Effector memory CD8-positive, alpha-beta T cell (primary cell): ENCODE measurements at regions not wholly inside any gene's neighbourhood (a gene's known extent, or its start where the extent isn't known, plus 50 kb on each side); places are given as distances from the start of the nearest gene placed in this dataset.

Experiments used
- ATAC-seq: fragments of 150-1000 bp; cut with Tn5 transposase; replicated peaks from 2 replicates; pipeline ENCODE4 v1.10.0; 2021; ENCODE audit warnings: mild to moderate bottlenecking, moderate library complexity
- DNase-seq, 3 experiments: peaks; one replicate each; pipeline ENCODE4 v3.0.0; 2021
- H3K27ac Mint-ChIP-seq, 2 donors: one replicate each; pipeline ENCODE4 v1.8.0; 2022; ENCODE audit warnings: mild to moderate bottlenecking in 2 of 2, mixed read lengths in 2 of 2, moderate library complexity in 2 of 2
- H3K27me3 Mint-ChIP-seq, 2 donors: one replicate each; pipeline ENCODE4 v1.8.0; 2022; ENCODE audit warnings: mixed read lengths in 2 of 2
- H3K36me3 Mint-ChIP-seq: one replicate; pipeline ENCODE4 v1.8.0; 2022; ENCODE audit warnings: mild to moderate bottlenecking, moderate library complexity, mixed read lengths; ENCODE audit not compliant: insufficient read depth
- H3K4me1 Mint-ChIP-seq, 2 donors: one replicate each; pipeline ENCODE4 v1.8.0; 2022; ENCODE audit warnings: low read depth in 2 of 2, mixed read lengths in 2 of 2
- H3K4me3 Mint-ChIP-seq, 2 donors: one replicate each; pipeline ENCODE4 v1.8.0; 2022; ENCODE audit warnings: mild to moderate bottlenecking in 2 of 2, mixed read lengths in 2 of 2, moderate library complexity in 2 of 2
- H3K9me3 Mint-ChIP-seq, 2 donors: one replicate each; pipeline ENCODE4 v1.8.0; 2022; ENCODE audit warnings: mixed read lengths in 2 of 2

- H3K36me3 Mint-ChIP-seq: no peaks in the 10 kb centered on the region
- ATAC-seq: no peak
- no peak for DNase-seq
- H3K4me1 Mint-ChIP-seq: no peaks in the 10 kb centered on the region
- no peak overlapping the region for H3K4me3 Mint-ChIP-seq
- peaks cover 32 to 59% of the 10 kb centered on the region in 2 donors for H3K27me3 Mint-ChIP-seq
- H3K9me3 Mint-ChIP-seq: peaks cover 0 to 4% of the 10 kb centered on the region in 2 donors
- no peak overlapping the region for H3K27ac Mint-ChIP-seq
Measured at GRCh38 chr18:76634564-76634963, 139.5 kb upstream of the ZNF516 start.

- H3K27me3 Mint-ChIP-seq: peaks cover 32 to 59% of the 10 kb centered on the region in 2 donors
Measured at GRCh38 chr18:76633588-76634269, 138.7 kb upstream of the ZNF516 start.

GRCh38 chr18:76627444-76627843, 132.4 kb upstream of the ZNF516 start:
- no peak overlapping the region for H3K27ac Mint-ChIP-seq
- no peak overlapping the region for H3K4me3 Mint-ChIP-seq
- H3K9me3 Mint-ChIP-seq: peaks cover 0 to 4% of the 10 kb centered on the region in 2 donors

More at GRCh38 chr18:76633588-76634269, 138.7 kb upstream of the ZNF516 start:
- Mint-ChIP-seq H3K27ac (no peak overlapping the region), H3K9me3 (peaks cover 0 to 4% of the 10 kb centered on the region in 2 donors), H3K4me3 (no peak overlapping the region), H3K36me3 (no peaks in the 10 kb centered on the region), H3K4me1 (no peaks in the 10 kb centered on the region)
- no peak for DNase-seq
- ATAC-seq: no peak

GRCh38 chr18:76626991-76627390, 131.9 kb upstream of the ZNF516 start:
- no peak overlapping the region for H3K4me3 Mint-ChIP-seq
- peaks cover 30 to 58% of the 10 kb centered on the region in 2 donors for H3K27me3 Mint-ChIP-seq
- DNase-seq (no peak), ATAC-seq (no peak)
- no peaks in the 10 kb centered on the region for H3K36me3 Mint-ChIP-seq
- H3K9me3 Mint-ChIP-seq: peaks cover 0 to 3% of the 10 kb centered on the region in 2 donors
- H3K4me1 Mint-ChIP-seq: no peaks in the 10 kb centered on the region
- H3K27ac Mint-ChIP-seq: no peak overlapping the region

More at GRCh38 chr18:76627444-76627843, 132.4 kb upstream of the ZNF516 start:
- no peaks in the 10 kb centered on the region for H3K36me3 Mint-ChIP-seq
- H3K27me3 Mint-ChIP-seq: peaks cover 30 to 58% of the 10 kb centered on the region in 2 donors
- H3K4me1 Mint-ChIP-seq: no peaks in the 10 kb centered on the region
- no peak for DNase-seq
- ATAC-seq: no peak

- Mint-ChIP-seq H3K4me3 (no peak overlapping the region), H3K27me3 (peaks cover 60 to 64% of the 10 kb centered on the region in 2 donors), H3K36me3 (no peaks in the 10 kb centered on the region), H3K4me1 (peaks cover 0 to 4% of the 10 kb centered on the region in 2 donors), H3K9me3 (no peaks in the 10 kb centered on the region), H3K27ac (no peak overlapping the region)
- ATAC-seq (no peak), DNase-seq (no peak)
Measured at GRCh38 chr18:76622651-76623050, 127.6 kb upstream of the ZNF516 start.

GRCh38 chr18:76621782-76622495, 126.9 kb upstream of the ZNF516 start:
- ATAC-seq (no peak), DNase-seq (no peak)
- no peak overlapping the region for H3K27ac Mint-ChIP-seq
- H3K27me3 Mint-ChIP-seq: peaks cover 65 to 70% of the 10 kb centered on the region in 2 donors
- peaks cover 0 to 4% of the 10 kb centered on the region in 2 donors for H3K4me1 Mint-ChIP-seq
- no peak overlapping the region for H3K4me3 Mint-ChIP-seq
- H3K9me3 Mint-ChIP-seq: no peaks in the 10 kb centered on the region
- no peaks in the 10 kb centered on the region for H3K36me3 Mint-ChIP-seq

- ATAC-seq: no peak
- Mint-ChIP-seq H3K4me1 (peaks cover 0 to 4% of the 10 kb centered on the region in 2 donors), H3K9me3 (no peaks in the 10 kb centered on the region), H3K27ac (no peak overlapping the region), H3K4me3 (no peak overlapping the region), H3K36me3 (no peaks in the 10 kb centered on the region), H3K27me3 (peaks cover 65 to 70% of the 10 kb centered on the region in 2 donors)
- DNase-seq: no peak
Measured at GRCh38 chr18:76621226-76621625, 126.2 kb upstream of the ZNF516 start.

GRCh38 chr18:76620321-76621170, 125.5 kb upstream of the ZNF516 start:
- Mint-ChIP-seq H3K4me3 (peak overlapping the region; percentile 40 to 63), H3K27ac (no peak overlapping the region), H3K9me3 (no peaks in the 10 kb centered on the region), H3K4me1 (peaks cover 0 to 4% of the 10 kb centered on the region in 2 donors), H3K27me3 (peaks cover 69 to 77% of the 10 kb centered on the region in 2 donors), H3K36me3 (no peaks in the 10 kb centered on the region)
- ATAC-seq (peak; percentile 24), DNase-seq (peak in 2 of 3 experiments; percentile 2 to 3)

- Mint-ChIP-seq H3K27ac (no peak overlapping the region), H3K9me3 (no peaks in the 10 kb centered on the region), H3K4me1 (peaks cover 0 to 4% of the 10 kb centered on the region in 2 donors), H3K36me3 (no peaks in the 10 kb centered on the region), H3K4me3 (peak overlapping the region in 1 of 2 donors; percentile 40), H3K27me3 (peaks cover 75 to 82% of the 10 kb centered on the region in 2 donors)
- ATAC-seq: no peak
- no peak for DNase-seq
Measured at GRCh38 chr18:76619621-76620315, 124.7 kb upstream of the ZNF516 start.

GRCh38 chr18:76619261-76619620, 124.2 kb upstream of the ZNF516 start:
- ATAC-seq (no peak), DNase-seq (no peak)
- Mint-ChIP-seq H3K9me3 (no peaks in the 10 kb centered on the region), H3K36me3 (no peaks in the 10 kb centered on the region), H3K27ac (no peak overlapping the region), H3K27me3 (peaks cover 75 to 78% of the 10 kb centered on the region in 2 donors), H3K4me3 (no peak overlapping the region), H3K4me1 (peaks cover 0 to 4% of the 10 kb centered on the region in 2 donors)

GRCh38 chr18:76618721-76619120, 123.7 kb upstream of the ZNF516 start:
- Mint-ChIP-seq H3K27me3 (peaks cover 71 to 77% of the 10 kb centered on the region in 2 donors), H3K4me3 (no peak overlapping the region), H3K36me3 (no peaks in the 10 kb centered on the region), H3K4me1 (peaks cover 0 to 4% of the 10 kb centered on the region in 2 donors), H3K9me3 (no peaks in the 10 kb centered on the region), H3K27ac (no peak overlapping the region)
- no peak for DNase-seq
- ATAC-seq: no peak

- no peaks in the 10 kb centered on the region for H3K36me3 Mint-ChIP-seq
- ATAC-seq: no peak
- H3K9me3 Mint-ChIP-seq: no peaks in the 10 kb centered on the region
- no peak overlapping the region for H3K4me3 Mint-ChIP-seq
- peaks cover 54 to 64% of the 10 kb centered on the region in 2 donors for H3K27me3 Mint-ChIP-seq
- no peak for DNase-seq
- no peak overlapping the region for H3K27ac Mint-ChIP-seq
- H3K4me1 Mint-ChIP-seq: peaks cover 0 to 4% of the 10 kb centered on the region in 2 donors
Measured at GRCh38 chr18:76616373-76616772, 121.3 kb upstream of the ZNF516 start.
